Fibroblast of the aortic adventitia (primary cell): ENCODE measurements at regions not wholly inside any gene's neighbourhood (a gene's known extent, or its start where the extent isn't known, plus 50 kb on each side); places are given as distances from the start of the nearest gene placed in this dataset.

ENCODE experiments used
- DNase-seq: peaks from one replicate; pipeline ENCODE4 v3.0.0-alpha.2; 2010; ENCODE audit warnings: low read depth
- H3K4me3 ChIP-seq: 2 replicates; pipeline ENCODE4 v1.5.1; 2011; ENCODE audit warnings: low read depth, mild to moderate bottlenecking, control low read depth, low read length, moderate library complexity
- CTCF ChIP-seq: IDR thresholded peaks from 2 replicates; pipeline ENCODE4 v1.5.1; 2011; ENCODE audit warnings: mild to moderate bottlenecking, low read length, control low read depth, inconsistent platforms; ENCODE audit not compliant: insufficient read depth

- DNase-seq, result peak; percentile 86
- no peak overlapping the region for H3K4me3 ChIP-seq
- TF ChIP-seq CTCF, result no peak
Observed at GRCh38 chr5:143542798-143543144, 139.3 kb upstream of the NR3C1 start.

GRCh38 chr5:143541943-143542797, 138.7 kb upstream of the NR3C1 start:
- TF ChIP-seq CTCF, result no peak
- DNase-seq, result no peak
- no peak overlapping the region for H3K4me3 ChIP-seq

GRCh38 chr5:143539742-143540141, 136.3 kb upstream of the NR3C1 start:
- DNase-seq, result no peak
- no peak for TF ChIP-seq CTCF
- no peak overlapping the region for H3K4me3 ChIP-seq

GRCh38 chr5:143537056-143537455, 133.6 kb upstream of the NR3C1 start:
- H3K4me3 ChIP-seq, result no peak overlapping the region
- no peak for TF ChIP-seq CTCF
- no peak for DNase-seq

- DNase-seq, result peak; percentile 100
- no peak overlapping the region for H3K4me3 ChIP-seq
- TF ChIP-seq CTCF, result no peak
Observed at GRCh38 chr5:143536364-143536763, 132.9 kb upstream of the NR3C1 start.

GRCh38 chr5:143534761-143535154, 131.3 kb upstream of the NR3C1 start:
- H3K4me3 ChIP-seq, result no peak overlapping the region
- DNase-seq, result no peak
- TF ChIP-seq CTCF, result no peak
